ENCODE measurements at regions not wholly inside any gene's neighbourhood (a gene's known extent, or its start where the extent isn't known, plus 50 kb on each side); places are given as distances from the start of the nearest gene placed in this dataset.

- Histone ChIP-seq H3K27ac (no peak overlapping the region), H3K9me3 (no peaks in the 10 kb centered on the region), H3K36me3 (no peaks in the 10 kb centered on the region), H3K4me3 (no peak overlapping the region), H3K4me1 (no peaks in the 10 kb centered on the region), H3K27me3 (peaks cover 4% of the 10 kb centered on the region)
- intact Hi-C loops (cut with DNase I): no loop called here
- no peak for TF ChIP-seq CTCF (IDR thresholded peaks at IDR 0.05)
- DNase-seq (no peak), ATAC-seq (no peak)
Measured at GRCh38 chr2:216281876-216282275, 90.4 kb downstream of the MARCHF4 start.

DNA sequence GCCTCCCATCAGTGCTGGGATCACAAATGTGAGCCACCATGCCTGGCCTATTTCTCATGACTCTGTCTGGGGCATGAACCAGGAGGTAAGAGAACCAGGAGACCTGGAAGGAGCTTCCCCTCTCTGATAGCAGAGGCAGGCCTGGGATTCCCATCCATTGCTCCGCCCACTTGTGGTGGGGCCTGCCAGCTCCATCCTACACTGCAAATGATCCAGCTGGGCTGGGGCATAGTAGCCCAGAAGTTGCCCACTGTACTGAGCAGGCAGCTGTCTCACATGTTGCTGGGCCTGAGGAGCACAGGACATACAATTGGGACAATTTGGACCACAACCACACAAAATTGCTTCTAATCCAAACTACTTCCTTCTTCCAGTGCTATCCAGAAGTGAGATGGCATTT lies 91.0 kb downstream of the MARCHF4 start:
- H3K4me3 ChIP-seq: no peak overlapping the region
- H3K27me3 ChIP-seq: peaks cover 4% of the 10 kb centered on the region
- DNase-seq: no peak
- H3K27ac ChIP-seq: no peak overlapping the region
- ATAC-seq: no peak
- TF ChIP-seq CTCF (IDR thresholded peaks at IDR 0.05): no peak
- H3K4me1 ChIP-seq: no peaks in the 10 kb centered on the region
- intact Hi-C loops (cut with DNase I): no loop called here
- no peaks in the 10 kb centered on the region for H3K36me3 ChIP-seq
- H3K9me3 ChIP-seq: no peaks in the 10 kb centered on the region

GRCh38 chr2:216279459-216279858 lies 92.8 kb downstream of the MARCHF4 start:
- intact Hi-C loops (cut with DNase I): no loop called here
- H3K36me3 ChIP-seq: no peaks in the 10 kb centered on the region
- no peak for TF ChIP-seq CTCF (IDR thresholded peaks at IDR 0.05)
- ATAC-seq (no peak), DNase-seq (no peak)
- no peak overlapping the region for H3K4me3 ChIP-seq
- no peaks in the 10 kb centered on the region for H3K9me3 ChIP-seq
- H3K27me3 ChIP-seq: no peaks in the 10 kb centered on the region
- H3K4me1 ChIP-seq: no peaks in the 10 kb centered on the region
- H3K27ac ChIP-seq: no peak overlapping the region

GRCh38 chr2:216279031-216279430 lies 93.3 kb downstream of the MARCHF4 start:
- H3K36me3 ChIP-seq: no peaks in the 10 kb centered on the region
- ATAC-seq: no peak
- DNase-seq: no peak
- intact Hi-C loops (cut with DNase I): no loop called here
- H3K4me3 ChIP-seq: no peak overlapping the region
- no peaks in the 10 kb centered on the region for H3K27me3 ChIP-seq
- no peaks in the 10 kb centered on the region for H3K9me3 ChIP-seq
- no peak for TF ChIP-seq CTCF (IDR thresholded peaks at IDR 0.05)
- no peaks in the 10 kb centered on the region for H3K4me1 ChIP-seq
- H3K27ac ChIP-seq: no peak overlapping the region

- Histone ChIP-seq H3K9me3 (no peaks in the 10 kb centered on the region), H3K27me3 (no peaks in the 10 kb centered on the region), H3K27ac (no peak overlapping the region), H3K36me3 (no peaks in the 10 kb centered on the region), H3K4me3 (no peak overlapping the region), H3K4me1 (no peaks in the 10 kb centered on the region)
- ATAC-seq: no peak
- intact Hi-C loops (cut with DNase I): no loop called here
- no peak for DNase-seq
- no peak for TF ChIP-seq CTCF (IDR thresholded peaks at IDR 0.05)
Measured at GRCh38 chr2:216275890-216276289, 96.4 kb downstream of the MARCHF4 start.

DNA sequence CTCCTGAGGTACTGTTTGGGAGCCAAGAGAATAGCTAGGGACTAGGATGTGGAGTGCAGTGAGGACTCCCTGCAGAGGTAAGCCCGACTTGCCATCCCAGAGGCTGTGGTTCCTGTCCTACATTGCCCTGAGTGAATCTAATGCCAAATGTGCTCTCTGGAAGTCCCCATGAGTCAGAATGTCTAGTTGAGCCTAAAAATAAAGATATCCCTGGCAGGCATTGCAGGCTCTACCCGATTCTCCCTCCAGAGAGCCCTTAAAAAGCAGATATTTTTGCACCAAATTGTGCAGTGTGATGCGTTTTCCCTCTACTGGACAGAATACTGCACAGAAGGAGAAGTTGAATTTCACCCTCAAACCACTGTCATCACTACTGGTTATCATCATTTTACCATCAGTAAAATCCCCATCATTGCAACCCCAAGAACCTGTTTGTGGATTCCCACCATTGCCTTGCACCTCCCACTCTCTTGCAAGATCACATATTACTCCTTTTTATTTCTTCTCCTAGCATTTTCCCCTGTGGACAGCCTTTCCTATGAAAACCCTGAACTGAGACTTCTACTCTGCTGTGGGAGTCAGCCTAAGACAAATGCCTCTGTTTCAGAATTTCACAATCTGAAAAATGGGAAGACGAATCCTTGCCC lies 98.0 kb downstream of the MARCHF4 start:
- no peaks in the 10 kb centered on the region for H3K9me3 ChIP-seq
- no peak for TF ChIP-seq CTCF (IDR thresholded peaks at IDR 0.05)
- intact Hi-C loops (cut with DNase I): no loop called here
- ATAC-seq (no peak), DNase-seq (no peak)
- no peak overlapping the region for H3K4me3 ChIP-seq
- H3K36me3 ChIP-seq: no peaks in the 10 kb centered on the region
- H3K27me3 ChIP-seq: no peaks in the 10 kb centered on the region
- no peak overlapping the region for H3K27ac ChIP-seq
- H3K4me1 ChIP-seq: no peaks in the 10 kb centered on the region

Measured in upper lobe of right lung (tissue), 1 donor.